ENCODE measurements at regions not wholly inside any gene's neighbourhood (a gene's known extent, or its start where the extent isn't known, plus 50 kb on each side); places are given as distances from the start of the nearest gene placed in this dataset.

DNA sequence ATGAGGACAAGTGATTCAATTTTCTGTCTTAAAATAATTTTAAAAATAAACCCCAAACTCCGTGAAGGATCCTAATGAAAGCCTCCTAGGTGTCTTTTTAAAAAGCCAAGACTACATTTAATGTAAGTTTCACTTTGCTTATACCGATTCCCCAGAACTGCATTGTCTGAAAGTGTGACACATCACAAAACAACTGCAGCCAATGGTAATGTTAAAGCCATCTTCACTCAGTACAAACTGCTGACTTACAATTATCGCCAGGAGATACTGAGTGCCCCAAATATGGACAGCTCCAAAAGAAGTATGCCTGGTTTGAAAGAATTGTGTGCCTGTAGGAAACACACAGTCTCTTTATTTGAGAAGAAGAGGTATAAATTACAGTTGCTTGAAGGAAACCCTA, 73.7 kb upstream of the SPANXB1 start:
- no peak for ATAC-seq (ENCODE audit: low read depth)
- CTCF ChIA-PET, result interaction anchor here (0.6 kb wide), 1 partner anchor 319 kb away, joined by 3 read pairs; no protein-coding TSS in a partner anchor
- Histone ChIP-seq H3K4ac (ENCODE audit: low read depth, low read length) (no peak overlapping the region), H4K8ac (ENCODE audit: low read depth in 2 of 2, low read length in 2 of 2) (no peak overlapping the region), H2BK120ac (ENCODE audit: low read depth, low read length) (no peak overlapping the region), H2BK20ac (ENCODE audit: low read depth, low read length) (no peak overlapping the region), H3K14ac (replicated peaks; ENCODE audit: low read depth, low read length) (no peak overlapping the region), H3K23ac (ENCODE audit: low read depth, low read length) (no peak overlapping the region), H2AK5ac (ENCODE audit: low read depth, low read length) (no peak overlapping the region), H2AK9ac (replicated peaks; ENCODE audit: low read depth, low read length, poor library complexity) (no peak overlapping the region), H3K27me3 (ENCODE audit: control insufficient read depth, insufficient read depth, low read length) (no peaks in the 10 kb centered on the region), H3K4me2 (ENCODE audit: low read depth, low read length) (no peak overlapping the region), H3K27ac (ENCODE audit: insufficient read depth, low read length) (no peak overlapping the region), H4K20me1 (ENCODE audit: insufficient read depth, low read length) (no peaks in the 10 kb centered on the region), H3K9me1 (ENCODE audit: insufficient read depth, low read length) (no peaks in the 10 kb centered on the region), H3K18ac (ENCODE audit: low read depth, low read length) (no peak overlapping the region), H2BK5ac (ENCODE audit: low read depth, low read length, poor library complexity, severe bottlenecking) (no peak overlapping the region), H3K4me1 (ENCODE audit: control insufficient read depth, insufficient read depth, low read length) (no peaks in the 10 kb centered on the region), H3K4me3 (ENCODE audit: insufficient read depth, low read depth, low read length) (no peak overlapping the region), H4K91ac (ENCODE audit: insufficient read depth, low read depth, low read length) (no peak overlapping the region), H3K9me3 (ENCODE audit: control insufficient read depth, insufficient read depth, low read length) (no peaks in the 10 kb centered on the region), H3K9ac (ENCODE audit: low read depth, low read length) (no peak overlapping the region), H3K79me1 (ENCODE audit: low read depth in 1 of 2, low read length in 2 of 2) (no peaks in the 10 kb centered on the region), H2BK15ac (ENCODE audit: low read depth, low read length) (no peak overlapping the region), H3K56ac (ENCODE audit: extremely low read depth, insufficient read depth, low read length) (no peak overlapping the region), H4K5ac (ENCODE audit: low read depth, low read length) (no peak overlapping the region), H2AFZ (replicated peaks; ENCODE audit: low read length, poor library complexity) (no peak overlapping the region), H3K36me3 (ENCODE audit: control insufficient read depth, insufficient read depth, low read length) (no peaks in the 10 kb centered on the region)
- POLR2A ChIA-PET (ENCODE audit: unreplicated experiment), result no interaction called here
- dilution Hi-C loops (cut with HindIII; ENCODE audit: low sequenced_read_pairs, unreplicated experiment), result no loop called here
- intact Hi-C loops (cut with micrococcal nuclease), result no loop called here
- no TSS peak for BruUV-seq (replicated peaks)
- no peak for DNase-seq
- WGBS, 2 experiments (ENCODE audit: extremely low coverage in 2 of 2, insufficient read length in 1 of 2), result no CpG with 5 or more reads among the region's 3 CpGs
- in situ Hi-C loops (cut with MboI; ENCODE audit: low sequenced_read_pairs), result no loop called here
- TF ChIP-seq RCOR1 (IDR thresholded peaks at IDR 0.05; ENCODE audit: insufficient replicate concordance, low read length) (no peak), MXI1 (IDR thresholded peaks at IDR 0.05; ENCODE audit: borderline replicate concordance, low read depth, low read length) (no peak), POLR2A (IDR thresholded peaks at IDR 0.05; ENCODE audit: low read depth, low read length) (no peak), RAD21 (IDR thresholded peaks at IDR 0.05; ENCODE audit: low read length) (no peak), SMC3 (IDR thresholded peaks at IDR 0.05; ENCODE audit: low read depth, low read length) (no peak)
- TF ChIP-seq, protein P1, sequence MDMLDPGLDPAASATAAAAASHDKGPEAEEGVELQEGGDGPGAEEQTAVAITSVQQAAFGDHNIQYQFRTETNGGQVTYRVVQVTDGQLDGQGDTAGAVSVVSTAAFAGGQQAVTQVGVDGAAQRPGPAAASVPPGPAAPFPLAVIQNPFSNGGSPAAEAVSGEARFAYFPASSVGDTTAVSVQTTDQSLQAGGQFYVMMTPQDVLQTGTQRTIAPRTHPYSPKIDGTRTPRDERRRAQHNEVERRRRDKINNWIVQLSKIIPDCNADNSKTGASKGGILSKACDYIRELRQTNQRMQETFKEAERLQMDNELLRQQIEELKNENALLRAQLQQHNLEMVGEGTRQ (IDR thresholded peaks at IDR 0.05; ENCODE audit: low read depth, low read length), result no peak

All from IMR-90 (cell line).